H7 (cell line): ENCODE measurements at regions not wholly inside any gene's neighbourhood (a gene's known extent, or its start where the extent isn't known, plus 50 kb on each side); places are given as distances from the start of the nearest gene placed in this dataset.
"Not testable (repeated sequence)": the region's sequence is repeated elsewhere in the genome, so short reads cannot be mapped to it uniquely, and the experiment has no call there.

Source experiments
- DNase-seq: peaks from one replicate; pipeline ENCODE4 v3.0.0; 2012
- H3K27me3 ChIP-seq: 2 replicates; pipeline ENCODE4 v1.6.0; 2011; ENCODE audit warnings: mild to moderate bottlenecking, low read length; ENCODE audit not compliant: control insufficient read depth, insufficient read depth
- H3K36me3 ChIP-seq: replicated peaks from 2 replicates; pipeline ENCODE4 v1.5.1; 2011; ENCODE audit warnings: low read length; ENCODE audit not compliant: control insufficient read depth, insufficient read depth
- H3K4me3 ChIP-seq: 2 replicates; pipeline ENCODE4 v1.5.1; 2011; ENCODE audit warnings: low read depth, mild to moderate bottlenecking, control low read depth, low read length, moderate library complexity; ENCODE audit not compliant: insufficient read depth

DNA sequence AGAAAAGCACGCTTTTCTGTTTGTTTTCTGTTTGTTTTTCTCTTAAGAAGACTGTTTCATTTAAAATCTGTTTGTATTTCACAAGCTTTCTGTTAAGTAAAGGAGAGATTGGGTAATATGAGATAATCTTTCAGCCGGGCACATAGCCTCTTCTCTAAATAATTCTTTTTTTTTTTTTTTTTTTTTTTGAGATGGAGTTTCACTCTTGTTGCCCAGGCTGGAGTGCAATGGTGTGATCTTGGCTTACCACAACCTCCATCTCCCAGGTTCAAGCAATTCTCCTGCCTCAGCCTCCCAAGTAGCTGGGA is 499.5 kb upstream of the SGCD start:
- not testable (repeated sequence) for H3K36me3 ChIP-seq, H3K4me3 ChIP-seq, H3K27me3 ChIP-seq, DNase-seq

DNA sequence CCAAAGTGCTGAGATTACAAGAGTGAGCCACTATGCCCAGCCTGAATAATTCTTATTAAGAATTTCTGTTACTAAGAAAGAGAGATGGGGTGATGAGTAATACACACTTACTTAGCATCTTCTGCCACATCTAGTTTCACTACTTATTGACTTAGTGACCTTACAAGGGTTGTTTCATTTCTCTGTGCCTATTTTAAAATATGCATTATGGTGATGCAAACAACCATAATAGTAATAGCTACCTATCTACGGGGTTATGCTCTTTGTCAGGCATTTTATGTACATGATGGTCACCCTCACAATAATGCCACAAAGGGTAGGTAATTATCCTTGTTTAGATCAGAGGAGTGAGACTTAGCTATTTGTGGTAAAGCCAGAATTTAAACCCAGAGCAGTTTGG is 499.0 kb upstream of the SGCD start:
- DNase-seq = no peak
- H3K27me3 ChIP-seq = no peaks in the 10 kb centered on the region
- no peak overlapping the region for H3K4me3 ChIP-seq
- H3K36me3 ChIP-seq = no peaks in the 10 kb centered on the region

- no peaks in the 10 kb centered on the region for H3K36me3 ChIP-seq
Observed at GRCh38 chr5:155831491-155831890, 495.5 kb upstream of the SGCD start.

DNA sequence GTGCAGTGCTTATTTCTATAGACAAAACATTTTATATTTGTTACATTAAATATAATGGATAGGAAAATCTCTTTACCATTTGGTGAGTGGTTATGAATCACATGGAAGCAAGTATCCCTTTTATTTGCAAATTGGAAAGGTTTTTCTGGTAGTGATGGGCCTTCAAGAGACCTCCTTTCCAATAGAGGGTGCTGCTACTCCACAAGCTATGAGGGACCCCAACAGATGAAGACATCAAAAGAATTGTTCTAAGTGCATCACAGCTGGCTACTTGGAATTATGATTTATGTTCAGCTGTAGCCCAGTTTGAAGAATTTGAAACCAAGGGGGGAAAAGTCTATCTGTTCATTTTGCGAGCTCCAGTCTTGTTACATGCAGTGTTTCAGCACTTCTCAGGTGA is 493.7 kb upstream of the SGCD start:
- no peaks in the 10 kb centered on the region for H3K36me3 ChIP-seq
- no peak for DNase-seq
- no peaks in the 10 kb centered on the region for H3K27me3 ChIP-seq

More at GRCh38 chr5:155831491-155831890, 495.5 kb upstream of the SGCD start:
- no peak overlapping the region for H3K4me3 ChIP-seq
- no peak for DNase-seq
- H3K27me3 ChIP-seq = no peaks in the 10 kb centered on the region

GRCh38 chr5:155834271-155834975 is 492.5 kb upstream of the SGCD start:
- H3K36me3 ChIP-seq = no peaks in the 10 kb centered on the region
- DNase-seq = no peak
- H3K27me3 ChIP-seq = no peaks in the 10 kb centered on the region
- no peak overlapping the region for H3K4me3 ChIP-seq

More for the DNA sequence above, 493.7 kb upstream of the SGCD start:
- H3K4me3 ChIP-seq = no peak overlapping the region

- H3K4me3 ChIP-seq = no peak overlapping the region
- H3K36me3 ChIP-seq = no peaks in the 10 kb centered on the region
- DNase-seq = no peak
- H3K27me3 ChIP-seq = no peaks in the 10 kb centered on the region
Observed at GRCh38 chr5:155836089-155836803, 490.7 kb upstream of the SGCD start.

DNA sequence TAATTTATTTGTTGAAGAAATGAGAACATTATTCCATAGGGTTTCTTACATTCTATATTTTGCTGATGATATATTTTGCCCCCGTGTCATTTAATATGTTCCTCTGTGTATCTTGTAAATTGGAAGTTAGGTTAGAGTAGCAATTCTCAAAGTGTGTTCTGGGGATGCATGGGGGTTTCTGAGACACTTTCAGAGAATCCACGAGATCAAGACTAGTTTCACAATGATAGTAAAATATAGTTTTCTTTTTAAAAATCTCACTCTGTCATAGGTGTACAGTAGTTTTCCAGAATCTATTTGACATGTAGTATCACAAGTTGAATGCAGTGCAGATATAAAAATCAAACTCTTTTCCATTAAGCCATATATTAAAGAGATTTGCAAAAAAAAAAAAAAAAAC is 488.6 kb upstream of the SGCD start:
- H3K4me3 ChIP-seq = no peak overlapping the region
- H3K36me3 ChIP-seq = no peaks in the 10 kb centered on the region
- DNase-seq = no peak
- H3K27me3 ChIP-seq = no peaks in the 10 kb centered on the region

GRCh38 chr5:155839251-155840037 is 487.5 kb upstream of the SGCD start:
- no peak overlapping the region for H3K4me3 ChIP-seq
- H3K27me3 ChIP-seq = no peaks in the 10 kb centered on the region
- no peaks in the 10 kb centered on the region for H3K36me3 ChIP-seq
- peak; percentile 15 for DNase-seq

- DNase-seq = no peak
- H3K27me3 ChIP-seq = no peaks in the 10 kb centered on the region
Observed at GRCh38 chr5:155844542-155844941, 482.4 kb upstream of the SGCD start.

GRCh38 chr5:155850370-155850769 is 476.6 kb upstream of the SGCD start:
- Histone ChIP-seq H3K4me3 (no peak overlapping the region), H3K36me3 (no peaks in the 10 kb centered on the region), H3K27me3 (no peaks in the 10 kb centered on the region)
- DNase-seq = no peak

More at GRCh38 chr5:155844542-155844941, 482.4 kb upstream of the SGCD start:
- no peaks in the 10 kb centered on the region for H3K36me3 ChIP-seq
- H3K4me3 ChIP-seq = no peak overlapping the region

DNA sequence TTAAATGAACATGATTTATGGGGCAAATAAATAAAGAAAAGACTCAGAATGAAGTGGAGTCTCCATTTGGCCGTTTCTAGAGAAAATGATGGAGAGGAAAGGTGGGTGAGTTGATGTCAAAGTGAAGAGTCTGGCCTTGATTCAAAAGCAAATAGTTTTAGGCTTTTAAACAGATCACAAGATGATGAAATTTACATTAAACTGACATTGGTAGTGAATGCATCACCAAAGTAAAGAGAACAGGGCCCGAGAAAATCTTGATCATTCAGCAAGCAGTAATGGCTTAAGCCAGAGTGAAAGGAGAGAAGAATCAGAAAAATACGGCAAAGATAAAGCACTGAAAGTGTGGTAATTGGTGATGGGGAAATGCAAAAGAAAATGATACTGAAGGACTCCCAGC is 460.0 kb upstream of the SGCD start:
- DNase-seq = no peak
- no peaks in the 10 kb centered on the region for H3K27me3 ChIP-seq
- no peak overlapping the region for H3K4me3 ChIP-seq
- no peaks in the 10 kb centered on the region for H3K36me3 ChIP-seq

DNA sequence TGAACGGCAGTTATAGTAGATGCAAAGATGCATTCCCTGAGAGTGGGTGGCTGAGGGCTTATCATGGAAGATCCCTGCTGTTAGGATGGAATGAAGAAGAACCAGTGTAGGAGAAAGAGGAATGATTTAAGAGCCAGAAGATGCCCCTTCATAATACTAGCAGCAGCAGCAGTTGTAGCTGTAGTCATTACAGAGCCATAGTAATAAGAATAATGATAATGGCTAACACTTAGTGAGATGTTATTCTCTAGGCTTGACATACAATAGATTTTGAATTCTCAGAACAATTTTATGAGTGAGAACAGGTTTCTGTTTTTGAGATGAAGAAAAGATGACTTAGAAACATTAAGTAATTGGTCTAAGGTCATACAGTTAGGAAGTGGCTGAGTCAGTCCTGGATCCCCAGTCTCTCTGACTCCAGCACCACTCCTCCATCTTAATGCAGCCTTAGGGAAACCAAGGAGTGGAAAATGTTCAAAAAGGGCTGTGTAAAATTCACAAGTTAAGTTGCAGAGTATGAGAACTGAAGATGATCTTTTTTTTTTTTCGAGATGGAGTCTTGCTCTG is 459.4 kb upstream of the SGCD start:
- H3K27me3 ChIP-seq = no peaks in the 10 kb centered on the region
- no peaks in the 10 kb centered on the region for H3K36me3 ChIP-seq
- no peak for DNase-seq
- no peak overlapping the region for H3K4me3 ChIP-seq

DNA sequence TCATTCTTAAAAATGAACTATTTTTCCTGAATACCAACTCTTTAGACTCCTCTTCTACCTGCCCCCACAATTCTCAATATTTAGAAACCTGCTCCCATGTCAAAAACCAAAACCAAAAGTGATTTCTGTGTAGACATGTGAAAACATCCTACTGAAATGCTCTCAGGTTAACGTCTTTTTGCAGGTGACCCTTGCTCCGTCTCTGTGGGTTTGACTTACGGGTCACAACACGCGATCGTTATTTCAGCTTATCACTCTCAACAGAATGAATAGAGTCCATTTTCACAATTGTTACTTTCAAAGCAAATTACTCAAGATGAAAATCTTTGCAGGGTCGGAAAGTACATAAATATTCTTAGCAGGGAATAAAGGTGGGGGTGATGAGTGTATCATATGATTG is 456.3 kb upstream of the SGCD start:
- no peak for DNase-seq
- Histone ChIP-seq H3K4me3 (no peak overlapping the region), H3K36me3 (no peaks in the 10 kb centered on the region), H3K27me3 (no peaks in the 10 kb centered on the region)

GRCh38 chr5:155871623-155872022 is 455.3 kb upstream of the SGCD start:
- Histone ChIP-seq H3K36me3 (no peaks in the 10 kb centered on the region), H3K27me3 (no peaks in the 10 kb centered on the region), H3K4me3 (no peak overlapping the region)
- peak; percentile 10 for DNase-seq
